ENCODE measurements at regions not wholly inside any gene's neighbourhood (a gene's known extent, or its start where the extent isn't known, plus 50 kb on each side); places are given as distances from the start of the nearest gene placed in this dataset.

GRCh38 chr10:128662520-128662919 lies 536.3 kb upstream of the MKI67 start:
- TF ChIP-seq POLR2AphosphoS5 (IDR thresholded peaks at IDR 0.05; ENCODE audit: insufficient read depth in 1 of 2, low read depth in 1 of 2) (no peak), POLR2A (IDR thresholded peaks at IDR 0.05) (no peak)
- TF ChIP-seq, protein P1, sequence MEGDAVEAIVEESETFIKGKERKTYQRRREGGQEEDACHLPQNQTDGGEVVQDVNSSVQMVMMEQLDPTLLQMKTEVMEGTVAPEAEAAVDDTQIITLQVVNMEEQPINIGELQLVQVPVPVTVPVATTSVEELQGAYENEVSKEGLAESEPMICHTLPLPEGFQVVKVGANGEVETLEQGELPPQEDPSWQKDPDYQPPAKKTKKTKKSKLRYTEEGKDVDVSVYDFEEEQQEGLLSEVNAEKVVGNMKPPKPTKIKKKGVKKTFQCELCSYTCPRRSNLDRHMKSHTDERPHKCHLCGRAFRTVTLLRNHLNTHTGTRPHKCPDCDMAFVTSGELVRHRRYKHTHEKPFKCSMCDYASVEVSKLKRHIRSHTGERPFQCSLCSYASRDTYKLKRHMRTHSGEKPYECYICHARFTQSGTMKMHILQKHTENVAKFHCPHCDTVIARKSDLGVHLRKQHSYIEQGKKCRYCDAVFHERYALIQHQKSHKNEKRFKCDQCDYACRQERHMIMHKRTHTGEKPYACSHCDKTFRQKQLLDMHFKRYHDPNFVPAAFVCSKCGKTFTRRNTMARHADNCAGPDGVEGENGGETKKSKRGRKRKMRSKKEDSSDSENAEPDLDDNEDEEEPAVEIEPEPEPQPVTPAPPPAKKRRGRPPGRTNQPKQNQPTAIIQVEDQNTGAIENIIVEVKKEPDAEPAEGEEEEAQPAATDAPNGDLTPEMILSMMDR (IDR thresholded peaks at IDR 0.05): no peak
